Transverse colon (tissue), 4 donors: ENCODE measurements at regions not wholly inside any gene's neighbourhood (a gene's known extent, or its start where the extent isn't known, plus 50 kb on each side); places are given as distances from the start of the nearest gene placed in this dataset.

Experiments
- POLR2A ChIP-seq: fragments of 450-650 bp; IDR thresholded peaks from one replicate; pipeline ENCODE4 v1.6.1; 2016; ENCODE audit warnings: antibody characterized with exemption, mild to moderate bottlenecking, moderate library complexity
- POLR2AphosphoS5 ChIP-seq, 3 donors: sonication (generic); formaldehyde crosslinking; IDR thresholded peaks; one replicate each; pipeline ENCODE4 v1.6.1; 2016; ENCODE audit warnings: antibody characterized with exemption in 3 of 3
- TF ChIP-seq, protein P1 (sequence below), 5 experiments: fragments of 200-600 bp in 3 of 5; fragments of 450-650 bp in 2 of 5; sonication (generic) in 3 of 5; IDR thresholded peaks; 1 replicate in 2 of 5; 2 replicates in 3 of 5; pipeline ENCODE4 v1.5.1; 2016 to 2017; ENCODE audit warnings: antibody characterized with exemption in 5 of 5, inconsistent platforms in 3 of 5, mild to moderate bottlenecking in 2 of 5, moderate library complexity in 1 of 5

DNA sequence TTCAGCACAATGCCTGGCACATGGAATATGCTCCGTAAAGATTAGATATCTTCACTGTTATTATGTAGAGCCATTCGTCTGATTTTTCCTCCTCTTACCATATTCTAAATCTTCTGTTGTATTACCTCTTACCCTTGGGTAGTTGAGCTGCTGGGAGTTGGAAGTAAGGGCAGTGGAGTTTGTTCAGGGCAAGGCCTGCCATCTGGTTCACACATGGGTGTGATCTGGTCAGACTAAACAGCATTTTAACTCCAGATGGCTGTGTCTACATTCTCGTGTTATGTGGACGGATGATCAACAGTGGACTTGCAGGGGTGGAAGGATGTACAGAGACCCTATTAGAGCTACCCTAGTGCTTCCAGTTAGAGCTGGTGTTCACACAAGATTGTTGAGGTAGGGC is 164.9 kb downstream of the ZIC5 start:
- TF ChIP-seq, protein P1, sequence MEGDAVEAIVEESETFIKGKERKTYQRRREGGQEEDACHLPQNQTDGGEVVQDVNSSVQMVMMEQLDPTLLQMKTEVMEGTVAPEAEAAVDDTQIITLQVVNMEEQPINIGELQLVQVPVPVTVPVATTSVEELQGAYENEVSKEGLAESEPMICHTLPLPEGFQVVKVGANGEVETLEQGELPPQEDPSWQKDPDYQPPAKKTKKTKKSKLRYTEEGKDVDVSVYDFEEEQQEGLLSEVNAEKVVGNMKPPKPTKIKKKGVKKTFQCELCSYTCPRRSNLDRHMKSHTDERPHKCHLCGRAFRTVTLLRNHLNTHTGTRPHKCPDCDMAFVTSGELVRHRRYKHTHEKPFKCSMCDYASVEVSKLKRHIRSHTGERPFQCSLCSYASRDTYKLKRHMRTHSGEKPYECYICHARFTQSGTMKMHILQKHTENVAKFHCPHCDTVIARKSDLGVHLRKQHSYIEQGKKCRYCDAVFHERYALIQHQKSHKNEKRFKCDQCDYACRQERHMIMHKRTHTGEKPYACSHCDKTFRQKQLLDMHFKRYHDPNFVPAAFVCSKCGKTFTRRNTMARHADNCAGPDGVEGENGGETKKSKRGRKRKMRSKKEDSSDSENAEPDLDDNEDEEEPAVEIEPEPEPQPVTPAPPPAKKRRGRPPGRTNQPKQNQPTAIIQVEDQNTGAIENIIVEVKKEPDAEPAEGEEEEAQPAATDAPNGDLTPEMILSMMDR (IDR thresholded peaks at IDR 0.05), result no peak
- TF ChIP-seq POLR2AphosphoS5 (IDR thresholded peaks at IDR 0.05), result no peak
- no peak for TF ChIP-seq POLR2A
